ENCODE measurements at regions not wholly inside any gene's neighbourhood (a gene's known extent, or its start where the extent isn't known, plus 50 kb on each side); places are given as distances from the start of the nearest gene placed in this dataset.

DNA sequence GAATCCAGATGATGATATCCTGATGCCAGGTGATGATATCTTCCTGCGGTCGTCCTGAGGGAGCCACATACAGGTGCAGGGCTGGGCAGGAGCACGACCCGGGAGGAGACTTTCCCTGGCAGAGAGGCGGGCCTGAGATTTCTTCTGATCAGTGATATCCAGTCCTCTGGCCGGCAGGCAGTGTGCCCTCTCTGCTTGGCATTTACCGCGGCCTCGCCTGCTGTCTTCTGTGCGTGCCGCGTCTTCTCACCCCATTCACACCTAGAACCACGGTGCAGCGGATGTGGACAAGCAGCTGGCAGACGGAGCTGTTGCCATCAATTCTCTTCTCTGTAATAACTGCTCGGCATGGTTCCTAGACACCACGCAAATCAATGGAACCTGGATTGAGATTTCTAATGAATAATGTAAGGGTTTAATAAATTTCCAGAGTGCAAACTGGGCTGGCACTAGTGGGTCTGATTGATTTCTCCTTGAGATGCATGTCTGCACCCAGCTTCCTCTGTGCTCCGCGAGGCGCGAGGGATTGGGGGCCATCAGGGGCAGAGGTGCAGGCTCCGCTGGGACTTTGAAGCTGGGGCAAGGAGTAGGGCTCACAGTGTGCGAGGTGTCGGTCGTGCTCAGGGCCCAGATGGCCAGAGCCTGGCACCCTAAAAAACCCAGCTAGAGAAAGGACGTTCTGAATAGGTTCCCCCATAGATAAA is 208.9 kb upstream of the HDAC4 start:
- no peak for DNase-seq (ENCODE audit: extremely low read depth, low read depth, low spot score)

DNA sequence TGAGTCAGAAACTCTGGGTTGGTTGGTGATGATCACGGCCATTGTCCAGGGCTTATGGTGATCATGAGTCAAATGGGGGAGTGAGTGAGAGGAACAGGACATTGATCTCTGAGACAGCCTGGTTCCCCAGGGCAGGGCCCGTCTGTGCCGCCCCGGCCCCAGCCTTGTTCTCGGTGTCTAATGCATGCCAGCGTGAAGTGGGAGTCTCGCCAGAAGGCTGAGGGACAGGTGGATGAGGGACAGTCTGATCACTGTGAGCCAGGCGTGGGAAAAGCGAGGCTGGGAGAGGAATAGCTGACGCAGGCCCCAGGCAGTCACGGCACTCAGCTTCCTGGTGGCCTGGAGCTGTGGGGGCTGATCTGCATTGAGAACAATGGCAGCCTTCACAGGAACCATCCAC is 208.3 kb upstream of the HDAC4 start:
- no peak for DNase-seq (ENCODE audit: extremely low read depth, low read depth, low spot score)

- DNase-seq (ENCODE audit: extremely low read depth, low read depth, low spot score) = no peak
Measured at GRCh38 chr2:239608723-239609122, 207.9 kb upstream of the HDAC4 start.

DNA sequence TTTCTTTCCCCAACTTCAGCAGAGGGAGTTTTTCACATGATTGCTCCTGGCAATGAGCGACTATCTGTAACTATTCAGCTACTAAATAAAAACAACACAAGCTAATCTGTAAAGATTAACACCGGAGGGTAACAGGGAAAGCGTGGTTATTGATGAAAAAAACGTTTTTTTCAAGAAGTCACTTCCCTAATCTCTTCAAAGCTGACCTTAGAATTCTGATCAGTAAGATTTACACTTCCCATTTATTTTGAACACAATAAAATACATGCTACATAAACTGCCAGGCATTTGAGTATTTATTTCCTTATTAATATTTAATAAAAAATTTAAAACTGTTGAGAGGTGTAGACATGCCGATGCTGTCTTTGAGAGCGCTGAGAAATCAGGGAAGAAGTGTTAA is 207.4 kb upstream of the HDAC4 start:
- no peak for DNase-seq (ENCODE audit: extremely low read depth, low read depth, low spot score)

GRCh38 chr2:239607517-239608191 is 206.8 kb upstream of the HDAC4 start:
- DNase-seq (ENCODE audit: extremely low read depth, low read depth, low spot score) = no peak

GRCh38 chr2:239606741-239607516 is 206.1 kb upstream of the HDAC4 start:
- DNase-seq (ENCODE audit: extremely low read depth, low read depth, low spot score) = no peak

GRCh38 chr2:239605976-239606375 is 205.2 kb upstream of the HDAC4 start:
- DNase-seq (ENCODE audit: extremely low read depth, low read depth, low spot score) = no peak

DNA sequence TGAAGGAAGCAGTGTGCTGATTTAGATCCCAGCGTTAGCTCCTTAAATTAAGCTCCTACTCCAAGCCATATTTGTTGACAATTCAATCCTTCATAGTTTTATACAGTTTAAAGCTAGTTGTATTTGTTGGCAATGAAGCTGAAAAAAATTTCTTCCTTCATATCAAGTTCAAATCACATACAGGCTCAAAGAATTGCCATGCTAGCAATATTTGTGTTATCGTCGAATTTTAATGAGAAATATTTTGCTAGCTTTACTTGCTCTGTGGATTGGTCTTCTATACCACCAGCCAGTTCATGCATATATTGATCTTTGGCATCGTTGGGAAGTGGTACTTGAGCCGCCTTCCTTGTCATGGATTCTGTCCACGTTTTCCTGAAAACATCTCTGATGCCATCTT is 204.6 kb upstream of the HDAC4 start:
- DNase-seq (ENCODE audit: extremely low read depth, low read depth, low spot score) = no peak

DNA sequence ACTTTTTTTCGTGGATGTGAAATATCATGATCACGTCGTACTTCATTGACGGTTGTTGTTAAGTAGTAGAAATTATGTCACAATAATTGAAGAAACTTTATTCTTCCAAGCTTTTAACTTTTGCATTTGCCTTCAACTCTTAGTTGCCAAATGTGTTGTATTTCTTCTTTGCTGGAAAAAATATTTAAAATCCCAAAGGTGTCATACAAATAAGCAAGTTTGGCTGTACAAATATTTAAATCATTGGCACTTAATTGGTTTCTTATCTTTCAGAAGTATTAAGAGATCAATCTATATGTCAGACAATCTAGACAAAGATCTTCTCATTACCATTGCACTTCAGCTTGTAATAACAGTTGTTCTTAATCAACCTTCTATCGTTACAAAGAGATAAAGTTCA is 204.0 kb upstream of the HDAC4 start:
- no peak for DNase-seq (ENCODE audit: extremely low read depth, low read depth, low spot score)

GRCh38 chr2:239603411-239604356 is 202.9 kb upstream of the HDAC4 start:
- DNase-seq (ENCODE audit: extremely low read depth, low read depth, low spot score) = no peak

DNA sequence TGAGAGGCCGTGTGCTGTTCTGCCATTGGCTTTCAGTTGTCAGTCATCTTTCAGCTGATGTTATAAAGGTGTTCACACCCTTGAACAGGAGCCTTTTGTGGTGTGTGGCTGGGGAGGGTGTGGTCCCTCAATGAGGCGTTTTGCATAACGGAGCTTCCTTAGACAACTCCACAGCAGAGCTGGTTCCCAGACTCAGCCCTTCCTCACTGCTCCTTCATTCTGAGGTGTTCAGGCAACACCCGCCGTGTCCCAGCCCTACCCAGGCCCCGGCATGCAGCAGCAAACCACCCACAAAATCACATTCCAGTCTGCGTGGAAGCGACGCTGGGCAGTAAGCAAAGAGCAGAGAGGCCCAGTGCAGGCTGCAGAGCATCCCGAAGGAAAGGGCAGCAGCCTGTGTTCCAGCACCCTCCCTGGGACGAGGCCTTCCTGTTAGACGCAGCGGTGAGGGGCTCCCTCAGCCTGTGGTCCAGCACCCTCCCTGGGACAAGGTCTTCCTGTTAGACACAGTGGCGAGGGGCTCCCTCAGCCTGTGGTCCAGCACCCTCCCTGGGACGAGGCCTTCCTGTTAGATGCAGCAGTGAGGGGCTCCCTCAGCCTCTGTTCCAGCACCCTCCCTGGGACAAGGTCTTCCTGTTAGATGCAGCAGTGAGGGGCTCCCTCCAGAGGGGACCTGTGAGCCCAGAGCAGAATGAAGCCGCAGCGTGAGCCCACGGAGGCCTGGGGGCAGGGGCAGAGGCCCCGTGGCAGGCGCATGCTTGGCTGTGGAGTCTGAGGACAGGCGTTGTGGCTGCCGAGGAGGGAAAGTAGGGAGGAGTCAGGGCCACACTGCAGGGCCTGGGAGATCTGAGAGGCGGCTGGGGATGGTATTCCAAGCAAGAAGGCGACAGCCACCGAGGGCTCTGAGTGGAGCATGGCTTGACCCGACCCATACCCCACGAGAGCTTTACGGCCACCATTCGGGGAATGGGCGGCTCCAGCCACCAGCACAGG is 201.8 kb upstream of the HDAC4 start:
- no peak for DNase-seq (ENCODE audit: extremely low read depth, low read depth, low spot score)

- no peak for DNase-seq (ENCODE audit: extremely low read depth, low read depth, low spot score)
Measured at GRCh38 chr2:239601880-239602279, 201.1 kb upstream of the HDAC4 start.

DNA sequence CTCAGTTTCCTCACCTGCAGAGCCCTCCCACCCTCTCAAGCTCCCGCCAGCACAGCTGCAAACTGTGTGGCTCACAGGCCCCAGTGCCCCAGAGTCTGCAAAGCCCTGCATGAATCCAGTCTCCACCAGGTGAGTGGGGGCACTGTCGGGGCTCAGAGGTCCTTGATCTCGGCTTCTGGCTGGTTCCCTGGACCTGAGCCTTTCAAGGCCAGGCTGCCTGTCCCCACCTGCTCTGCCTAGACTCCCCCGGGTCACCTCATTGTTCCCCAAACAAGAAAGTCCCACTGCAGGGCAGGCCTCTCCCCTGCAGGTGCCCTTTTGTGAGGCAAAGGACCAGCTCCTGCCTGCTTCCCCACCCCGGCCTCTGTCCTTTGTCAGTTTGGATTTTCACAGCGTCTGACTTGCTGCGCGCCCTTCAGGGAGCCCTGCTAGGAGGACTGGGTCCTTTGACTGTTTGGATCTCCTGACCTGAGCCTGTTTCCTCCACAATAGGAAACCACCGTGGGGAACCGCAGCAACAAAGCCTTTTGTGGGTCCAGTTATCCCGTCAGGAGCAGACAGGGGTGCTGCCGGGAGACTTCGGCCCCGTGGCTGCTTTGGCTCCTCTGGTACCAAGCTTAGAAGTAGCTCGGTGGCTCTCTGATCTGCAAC is 200.5 kb upstream of the HDAC4 start:
- DNase-seq (ENCODE audit: extremely low read depth, low read depth, low spot score) = no peak

DNA sequence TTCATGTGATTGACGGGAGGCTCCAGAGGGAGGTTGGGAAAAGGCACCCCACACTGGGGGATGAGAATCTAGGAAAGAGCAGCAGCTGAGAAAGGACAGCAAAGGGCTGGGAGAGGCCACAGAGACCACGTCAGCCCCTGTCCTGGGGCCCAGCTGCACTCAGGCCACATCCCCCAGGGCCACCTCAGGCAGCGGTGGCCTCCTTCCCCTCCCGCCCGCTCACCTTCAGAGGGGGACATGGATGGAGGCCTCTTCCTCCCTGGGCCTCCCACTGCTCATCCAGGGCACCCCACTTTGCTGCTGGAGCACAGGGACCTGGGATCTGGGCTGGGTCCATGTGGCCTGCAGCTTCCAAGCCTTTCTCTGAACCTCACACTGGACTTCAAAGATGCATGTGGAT is 199.8 kb upstream of the HDAC4 start:
- DNase-seq (ENCODE audit: extremely low read depth, low read depth, low spot score) = no peak

GRCh38 chr2:239600001-239600593 is 199.3 kb upstream of the HDAC4 start:
- DNase-seq (ENCODE audit: extremely low read depth, low read depth, low spot score) = no peak

DNA sequence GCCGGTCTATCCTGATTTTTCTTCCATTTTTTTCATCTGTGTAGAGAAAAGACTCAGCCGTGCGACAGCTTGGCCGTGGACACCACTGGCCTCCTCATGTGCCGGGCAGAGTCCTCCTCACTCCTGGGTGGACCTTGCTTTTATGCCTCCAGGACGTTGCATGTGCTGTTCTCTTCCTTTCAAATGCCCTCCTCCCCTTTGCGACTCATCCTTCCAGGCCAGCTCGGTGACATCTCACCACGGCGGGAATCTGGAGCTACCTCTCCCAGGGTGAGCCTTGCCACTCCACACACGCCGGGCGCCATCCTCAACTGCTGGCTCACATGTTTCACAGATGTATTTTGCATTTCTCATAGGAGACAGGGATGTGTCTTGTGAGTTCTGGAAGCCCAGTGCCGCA is 198.5 kb upstream of the HDAC4 start:
- no peak for DNase-seq (ENCODE audit: extremely low read depth, low read depth, low spot score)

DNA sequence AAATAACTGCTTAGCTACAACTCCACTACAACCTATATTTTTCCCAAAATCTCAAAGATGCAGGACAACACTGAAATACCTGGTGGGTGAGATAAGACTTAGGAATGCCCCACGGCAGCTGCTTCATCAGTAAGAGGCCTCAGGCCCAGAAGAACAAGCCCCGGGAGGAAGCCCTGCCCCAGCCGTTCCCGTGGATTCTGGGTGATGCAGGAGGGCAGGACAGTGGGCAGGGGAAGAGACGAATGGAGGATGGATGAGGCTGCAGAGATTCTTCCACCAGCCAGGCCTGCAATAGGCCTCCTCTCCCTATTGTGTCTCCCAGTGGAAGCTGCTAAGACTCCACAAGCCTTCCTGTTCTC is 197.9 kb upstream of the HDAC4 start:
- DNase-seq (ENCODE audit: extremely low read depth, low read depth, low spot score) = no peak

DNA sequence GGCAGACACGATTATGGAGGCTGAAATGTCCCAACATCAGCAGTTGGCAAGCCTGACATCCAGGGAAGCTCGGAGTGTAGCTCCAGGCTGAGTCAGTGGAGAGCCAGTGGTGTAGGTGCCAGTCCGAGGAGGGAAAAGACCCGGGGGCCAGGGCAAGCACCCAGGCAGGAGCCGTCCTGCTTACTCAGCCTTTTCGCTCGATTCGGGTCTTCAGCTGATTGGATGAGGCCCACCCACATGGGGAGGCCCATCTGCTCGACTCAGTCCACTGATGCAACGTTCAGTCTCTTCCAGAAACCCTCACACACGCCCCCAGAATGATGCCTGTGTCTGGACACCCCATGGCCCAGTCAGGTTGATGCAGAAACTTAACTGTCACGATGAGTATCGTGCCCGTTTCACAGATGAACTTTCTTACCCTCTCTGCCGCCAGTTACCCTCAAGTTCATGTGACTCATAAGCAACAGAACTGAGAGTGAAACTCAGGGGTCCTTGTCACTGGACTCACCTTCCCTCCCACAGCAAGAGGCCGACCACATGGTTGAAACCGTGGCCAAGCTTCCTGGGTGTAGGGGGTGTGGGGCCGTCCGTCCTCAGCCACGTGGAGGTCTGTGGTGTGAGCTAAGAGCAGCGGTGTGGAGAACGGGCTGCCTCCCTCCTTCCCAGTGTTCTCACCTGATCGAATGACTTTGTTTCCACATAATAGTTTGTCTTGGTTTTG is 197.4 kb upstream of the HDAC4 start:
- DNase-seq (ENCODE audit: extremely low read depth, low read depth, low spot score) = no peak

All from glomerular endothelial cell (primary cell).